Astrocyte of the cerebellum (primary cell): ENCODE measurements at regions not wholly inside any gene's neighbourhood (a gene's known extent, or its start where the extent isn't known, plus 50 kb on each side); places are given as distances from the start of the nearest gene placed in this dataset.

Source experiments
- DNase-seq: peaks from one replicate; pipeline ENCODE4 v3.0.0-alpha.2; 2011; ENCODE audit warnings: low read depth
- H3K4me3 ChIP-seq: 2 replicates; pipeline ENCODE4 v1.5.1; 2011; ENCODE audit warnings: mild to moderate bottlenecking, low read depth, low read length, moderate library complexity
- CTCF ChIP-seq: IDR thresholded peaks from 2 replicates; pipeline ENCODE4 v1.5.1; 2012; ENCODE audit warnings: low read length, low read depth, moderate library complexity, mild to moderate bottlenecking; ENCODE audit errors: missing control alignments
- in situ Hi-C: cut with HindIII; loops from 2 replicates; pipeline ENCODE4 v1.10.0; 2017; ENCODE audit warnings: low sequenced_read_pairs

GRCh38 chr2:164054651-164055050 lies 318.8 kb upstream of the FIGN start:
- in situ Hi-C loops, result no loop called here
- TF ChIP-seq CTCF, result no peak
- DNase-seq, result no peak
- no peak overlapping the region for H3K4me3 ChIP-seq

GRCh38 chr2:164053021-164053420 lies 317.2 kb upstream of the FIGN start:
- H3K4me3 ChIP-seq, result no peak overlapping the region
- no peak for TF ChIP-seq CTCF
- in situ Hi-C loops, result no loop called here
- no peak for DNase-seq

- H3K4me3 ChIP-seq, result no peak overlapping the region
- DNase-seq, result no peak
- in situ Hi-C loops, result no loop called here
- TF ChIP-seq CTCF, result no peak
These were observed 316.2 kb upstream of the FIGN start for GRCh38 chr2:164052006-164052405.

- no peak for TF ChIP-seq CTCF
- no peak overlapping the region for H3K4me3 ChIP-seq
- DNase-seq, result no peak
- in situ Hi-C loops, result no loop called here
These were observed 312.9 kb upstream of the FIGN start for GRCh38 chr2:164048729-164049128.

- no peak for TF ChIP-seq CTCF
- H3K4me3 ChIP-seq, result no peak overlapping the region
- in situ Hi-C loops, result no loop called here
- DNase-seq, result no peak
These were observed 310.2 kb upstream of the FIGN start for GRCh38 chr2:164046040-164046439.

GRCh38 chr2:164044622-164045021 lies 308.8 kb upstream of the FIGN start:
- TF ChIP-seq CTCF, result no peak
- no peak for DNase-seq
- in situ Hi-C loops, result no loop called here
- H3K4me3 ChIP-seq, result no peak overlapping the region

- in situ Hi-C loops, result no loop called here
- no peak for DNase-seq
- H3K4me3 ChIP-seq, result no peak overlapping the region
- TF ChIP-seq CTCF, result no peak
These were observed 303.5 kb upstream of the FIGN start for GRCh38 chr2:164039270-164039669.
